Germinal center (tissue), 1 donor: ENCODE measurements at regions not wholly inside any gene's neighbourhood (a gene's known extent, or its start where the extent isn't known, plus 50 kb on each side); places are given as distances from the start of the nearest gene placed in this dataset.

Experiments
- DNase-seq: peaks from one replicate; pipeline ENCODE4 v3.0.0; 2012; ENCODE audit warnings: mixed read lengths, low spot score

GRCh38 chr10:8978100-8978499 is 923.6 kb downstream of the GATA3 start:
- no peak for DNase-seq

- DNase-seq: no peak
These were observed 925.5 kb downstream of the GATA3 start for GRCh38 chr10:8979976-8980375.

GRCh38 chr10:8981277-8981676 is 926.8 kb downstream of the GATA3 start:
- DNase-seq: no peak

GRCh38 chr10:8985651-8986050 is 931.2 kb downstream of the GATA3 start:
- DNase-seq: no peak

- DNase-seq: no peak
These were observed 932.5 kb downstream of the GATA3 start for GRCh38 chr10:8986975-8987374.

- no peak for DNase-seq
These were observed 933.2 kb downstream of the GATA3 start for GRCh38 chr10:8987712-8988111.

GRCh38 chr10:8990280-8990987 is 935.9 kb downstream of the GATA3 start:
- no peak for DNase-seq

- no peak for DNase-seq
These were observed 937.5 kb downstream of the GATA3 start for GRCh38 chr10:8992009-8992408.

- no peak for DNase-seq
These were observed 939.4 kb downstream of the GATA3 start for GRCh38 chr10:8993864-8994263.

- no peak for DNase-seq
These were observed 944.3 kb downstream of the GATA3 start for GRCh38 chr10:8998751-8999150.

- no peak for DNase-seq
These were observed 948.6 kb downstream of the GATA3 start for GRCh38 chr10:9003122-9003521.

- DNase-seq: no peak
These were observed 950.2 kb downstream of the GATA3 start for GRCh38 chr10:9004736-9005135.

- no peak for DNase-seq
These were observed 955.0 kb downstream of the GATA3 start for GRCh38 chr10:9009505-9009904.

- no peak for DNase-seq
These were observed 955.6 kb downstream of the GATA3 start for GRCh38 chr10:9010093-9010492.

GRCh38 chr10:9010931-9011670 is 956.6 kb downstream of the GATA3 start:
- DNase-seq: no peak

GRCh38 chr10:9012312-9012711 is 957.8 kb downstream of the GATA3 start:
- DNase-seq: no peak

- no peak for DNase-seq
These were observed 960.5 kb downstream of the GATA3 start for GRCh38 chr10:9015005-9015404.

GRCh38 chr10:9015447-9015846 is 961.0 kb downstream of the GATA3 start:
- no peak for DNase-seq

GRCh38 chr10:9016930-9017329 is 962.4 kb downstream of the GATA3 start:
- no peak for DNase-seq

GRCh38 chr10:9018195-9019173 is 964.0 kb downstream of the GATA3 start:
- no peak for DNase-seq

GRCh38 chr10:9023206-9023605 is 968.7 kb downstream of the GATA3 start:
- no peak for DNase-seq

GRCh38 chr10:9024210-9024609 is 969.7 kb downstream of the GATA3 start:
- DNase-seq: no peak

GRCh38 chr10:9028231-9028630 is 973.7 kb downstream of the GATA3 start:
- no peak for DNase-seq
